ENCODE measurements at regions not wholly inside any gene's neighbourhood (a gene's known extent, or its start where the extent isn't known, plus 50 kb on each side); places are given as distances from the start of the nearest gene placed in this dataset.

DNA sequence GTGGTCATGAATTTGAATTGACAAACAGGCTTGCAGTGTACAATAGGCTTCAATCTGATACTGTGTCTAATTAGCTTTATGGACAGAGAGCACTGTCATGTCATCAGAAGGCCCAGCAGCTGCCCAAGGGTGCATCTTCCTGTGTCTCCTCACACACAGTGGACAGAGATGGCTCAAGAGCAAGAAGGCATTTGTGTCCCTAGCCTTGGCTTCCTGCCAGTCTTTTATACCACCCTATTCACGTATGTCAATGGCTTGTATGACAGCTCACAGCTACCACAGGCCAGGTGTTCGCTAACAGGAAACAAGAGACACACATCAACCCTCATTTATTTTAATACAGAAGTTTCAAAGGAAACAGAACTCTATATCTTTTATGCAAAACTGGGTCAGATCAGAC is 874.0 kb upstream of the AGA start:
- POLR2A ChIA-PET, result no interaction called here
- Mint-ChIP-seq H3K4me3 (no peak overlapping the region), H3K36me3 (no peaks in the 10 kb centered on the region), H3K9me3 (peaks cover 6 to 16% (median 8%) of the 10 kb centered on the region in 5 donors), H3K27me3 (no peaks in the 10 kb centered on the region), H3K27ac (no peak overlapping the region), H3K4me1 (no peaks in the 10 kb centered on the region)
- Histone ChIP-seq H3K9me3 (ENCODE audit: low read length) (no peaks in the 10 kb centered on the region), H3K27me3 (ENCODE audit: insufficient read depth, low read length, poor library complexity, severe bottlenecking) (no peaks in the 10 kb centered on the region), H3K27ac (ENCODE audit: low read depth, low read length) (no peak overlapping the region), H3K4me1 (ENCODE audit: insufficient read depth, low read length) (no peaks in the 10 kb centered on the region), H3K36me3 (ENCODE audit: insufficient read depth, low read length) (no peaks in the 10 kb centered on the region), H3K4me3 (ENCODE audit: low read length) (no peak overlapping the region)
- DNase-seq, result no peak
- CTCF ChIA-PET, result no interaction called here

GRCh38 chr4:178320003-178320402 is 877.8 kb upstream of the AGA start:
- POLR2A ChIA-PET, result no interaction called here

GRCh38 chr4:178322524-178323183 is 880.4 kb upstream of the AGA start:
- no peak for DNase-seq
- CTCF ChIA-PET, result no interaction called here
- Histone ChIP-seq H3K4me3 (ENCODE audit: low read length) (no peak overlapping the region), H3K27ac (ENCODE audit: low read depth, low read length) (no peak overlapping the region), H3K9me3 (ENCODE audit: low read length) (no peaks in the 10 kb centered on the region), H3K36me3 (ENCODE audit: insufficient read depth, low read length) (no peaks in the 10 kb centered on the region), H3K4me1 (ENCODE audit: insufficient read depth, low read length) (no peaks in the 10 kb centered on the region), H3K27me3 (ENCODE audit: insufficient read depth, low read length, poor library complexity, severe bottlenecking) (no peaks in the 10 kb centered on the region)
- POLR2A ChIA-PET, result no interaction called here
- H3K27me3 Mint-ChIP-seq, result no peaks in the 10 kb centered on the region
- H3K4me3 Mint-ChIP-seq, result no peak overlapping the region
- no peaks in the 10 kb centered on the region for H3K36me3 Mint-ChIP-seq
- H3K27ac Mint-ChIP-seq, result no peak overlapping the region
- peaks cover 7 to 28% (median 11%) of the 10 kb centered on the region in 5 donors for H3K9me3 Mint-ChIP-seq
- no peaks in the 10 kb centered on the region for H3K4me1 Mint-ChIP-seq

More at GRCh38 chr4:178320003-178320402, 877.8 kb upstream of the AGA start:
- Histone ChIP-seq H3K27ac (ENCODE audit: low read depth, low read length) (no peak overlapping the region), H3K4me1 (ENCODE audit: insufficient read depth, low read length) (no peaks in the 10 kb centered on the region), H3K4me3 (ENCODE audit: low read length) (no peak overlapping the region), H3K9me3 (ENCODE audit: low read length) (no peaks in the 10 kb centered on the region), H3K36me3 (ENCODE audit: insufficient read depth, low read length) (no peaks in the 10 kb centered on the region), H3K27me3 (ENCODE audit: insufficient read depth, low read length, poor library complexity, severe bottlenecking) (no peaks in the 10 kb centered on the region)
- no peak overlapping the region for H3K4me3 Mint-ChIP-seq
- DNase-seq, result no peak
- CTCF ChIA-PET, result no interaction called here
- H3K27me3 Mint-ChIP-seq, result no peaks in the 10 kb centered on the region
- H3K27ac Mint-ChIP-seq, result no peak overlapping the region
- peaks cover 9 to 18% (median 11%) of the 10 kb centered on the region in 5 donors for H3K9me3 Mint-ChIP-seq
- no peaks in the 10 kb centered on the region for H3K4me1 Mint-ChIP-seq
- no peaks in the 10 kb centered on the region for H3K36me3 Mint-ChIP-seq

DNA sequence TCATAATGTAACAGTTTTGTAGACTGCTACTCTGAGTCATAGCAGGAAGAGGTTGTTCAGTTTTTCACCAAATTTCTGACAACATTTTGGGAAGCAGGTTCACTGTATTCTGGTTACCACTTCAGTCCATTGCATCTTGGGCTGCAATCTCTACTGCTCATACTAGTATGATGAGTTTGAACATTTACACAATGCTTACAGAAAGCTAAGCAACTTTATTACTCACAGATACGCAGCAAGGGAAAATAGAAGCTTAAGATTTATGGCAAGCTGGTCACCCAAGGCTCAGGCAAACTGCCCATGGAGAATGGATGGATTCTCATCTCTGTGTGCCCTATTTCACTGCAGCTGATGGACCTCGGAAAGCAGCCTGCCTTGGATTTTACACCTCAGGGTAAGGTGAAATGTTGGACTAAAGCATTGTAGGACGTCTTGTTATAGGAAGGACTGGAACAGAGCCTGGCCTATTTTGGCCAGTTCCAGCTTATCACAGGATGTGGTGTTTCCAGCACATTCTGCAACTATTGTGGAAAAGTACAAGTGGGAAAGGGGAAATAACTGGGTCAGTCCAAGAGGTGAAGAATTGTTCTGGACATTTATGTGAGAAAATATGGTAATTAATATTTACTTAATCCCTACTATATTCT is 887.1 kb upstream of the AGA start:
- Mint-ChIP-seq H3K4me1 (no peaks in the 10 kb centered on the region), H3K27me3 (no peaks in the 10 kb centered on the region), H3K9me3 (peaks cover 0 to 19% (median 5%) of the 10 kb centered on the region in 5 donors), H3K36me3 (no peaks in the 10 kb centered on the region), H3K27ac (no peak overlapping the region), H3K4me3 (no peak overlapping the region)
- Histone ChIP-seq H3K36me3 (ENCODE audit: insufficient read depth, low read length) (no peaks in the 10 kb centered on the region), H3K4me1 (ENCODE audit: insufficient read depth, low read length) (no peaks in the 10 kb centered on the region), H3K27ac (ENCODE audit: low read depth, low read length) (no peak overlapping the region), H3K4me3 (ENCODE audit: low read length) (no peak overlapping the region), H3K9me3 (ENCODE audit: low read length) (no peaks in the 10 kb centered on the region), H3K27me3 (ENCODE audit: insufficient read depth, low read length, poor library complexity, severe bottlenecking) (no peaks in the 10 kb centered on the region)
- POLR2A ChIA-PET, result no interaction called here
- no peak for DNase-seq
- CTCF ChIA-PET, result no interaction called here

- no peaks in the 10 kb centered on the region for H3K9me3 ChIP-seq (ENCODE audit: low read length)
- Mint-ChIP-seq H3K27me3 (no peaks in the 10 kb centered on the region), H3K27ac (no peak overlapping the region), H3K4me1 (no peaks in the 10 kb centered on the region), H3K9me3 (peaks cover 3 to 22% (median 9%) of the 10 kb centered on the region in 5 donors), H3K36me3 (no peaks in the 10 kb centered on the region), H3K4me3 (no peak overlapping the region)
- no peaks in the 10 kb centered on the region for H3K4me1 ChIP-seq (ENCODE audit: insufficient read depth, low read length)
- DNase-seq, result no peak
- no peak overlapping the region for H3K4me3 ChIP-seq (ENCODE audit: low read length)
- no peaks in the 10 kb centered on the region for H3K36me3 ChIP-seq (ENCODE audit: insufficient read depth, low read length)
- H3K27me3 ChIP-seq (ENCODE audit: insufficient read depth, low read length, poor library complexity, severe bottlenecking), result no peaks in the 10 kb centered on the region
- POLR2A ChIA-PET, result no interaction called here
- CTCF ChIA-PET, result no interaction called here
- no peak overlapping the region for H3K27ac ChIP-seq (ENCODE audit: low read depth, low read length)
Measured at GRCh38 chr4:178333355-178333754, 891.1 kb upstream of the AGA start.

DNA sequence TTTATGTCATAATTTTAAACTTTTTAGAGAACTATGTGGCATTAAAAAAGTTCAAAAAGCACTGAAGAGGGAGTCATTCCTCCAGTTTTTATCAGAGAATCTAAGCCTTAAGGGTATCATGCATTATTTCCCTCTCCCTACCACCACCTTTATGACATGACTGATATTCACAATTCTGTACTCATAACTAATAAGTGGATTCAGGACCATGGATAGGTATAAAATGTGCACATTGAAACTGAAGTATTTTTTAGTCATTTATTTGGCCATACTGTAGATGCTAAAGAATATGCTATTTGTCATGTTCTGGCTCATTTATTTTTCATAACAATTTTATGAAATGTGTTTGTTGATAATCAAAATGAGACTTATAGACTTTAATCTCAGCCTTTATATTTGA is 897.5 kb upstream of the AGA start:
- Histone ChIP-seq H3K36me3 (ENCODE audit: insufficient read depth, low read length) (no peaks in the 10 kb centered on the region), H3K27ac (ENCODE audit: low read depth, low read length) (no peak overlapping the region), H3K4me3 (ENCODE audit: low read length) (no peak overlapping the region), H3K4me1 (ENCODE audit: insufficient read depth, low read length) (no peaks in the 10 kb centered on the region), H3K27me3 (ENCODE audit: insufficient read depth, low read length, poor library complexity, severe bottlenecking) (no peaks in the 10 kb centered on the region), H3K9me3 (ENCODE audit: low read length) (no peaks in the 10 kb centered on the region)
- no peak for DNase-seq
- no peak overlapping the region for H3K27ac Mint-ChIP-seq
- ChIA-PET CTCF (no interaction called here), POLR2A (no interaction called here)
- H3K4me3 Mint-ChIP-seq, result no peak overlapping the region
- peaks cover 5 to 37% (median 11%) of the 10 kb centered on the region in 5 donors for H3K9me3 Mint-ChIP-seq
- H3K4me1 Mint-ChIP-seq, result no peaks in the 10 kb centered on the region
- H3K36me3 Mint-ChIP-seq, result no peaks in the 10 kb centered on the region
- no peaks in the 10 kb centered on the region for H3K27me3 Mint-ChIP-seq

DNA sequence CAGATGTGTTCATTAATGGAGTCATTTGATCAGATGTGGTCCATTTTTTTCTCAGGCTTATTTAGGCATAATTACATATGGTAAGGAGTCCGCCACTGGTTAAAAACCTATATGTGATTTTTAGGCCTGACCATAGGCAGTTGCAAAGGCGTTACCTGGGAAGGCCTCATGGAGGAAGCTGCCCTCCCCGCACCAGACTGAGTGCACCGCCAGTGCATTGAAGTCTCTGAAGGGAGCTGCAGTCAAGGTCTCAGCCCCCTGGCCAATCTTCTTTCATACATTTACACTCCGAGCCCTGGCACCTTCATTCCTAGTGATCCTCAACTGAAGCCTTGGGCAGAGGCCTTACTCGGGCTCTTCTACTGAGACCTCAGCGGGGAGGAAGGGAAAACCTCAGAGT is 898.2 kb upstream of the AGA start:
- Histone ChIP-seq H3K36me3 (ENCODE audit: insufficient read depth, low read length) (no peaks in the 10 kb centered on the region), H3K4me1 (ENCODE audit: insufficient read depth, low read length) (no peaks in the 10 kb centered on the region), H3K27ac (ENCODE audit: low read depth, low read length) (no peak overlapping the region), H3K9me3 (ENCODE audit: low read length) (no peaks in the 10 kb centered on the region), H3K4me3 (ENCODE audit: low read length) (no peak overlapping the region), H3K27me3 (ENCODE audit: insufficient read depth, low read length, poor library complexity, severe bottlenecking) (no peaks in the 10 kb centered on the region)
- DNase-seq, result no peak
- Mint-ChIP-seq H3K36me3 (no peaks in the 10 kb centered on the region), H3K27ac (no peak overlapping the region), H3K9me3 (peaks cover 5 to 40% (median 14%) of the 10 kb centered on the region in 5 donors), H3K27me3 (no peaks in the 10 kb centered on the region), H3K4me1 (no peaks in the 10 kb centered on the region), H3K4me3 (no peak overlapping the region)
- ChIA-PET CTCF (no interaction called here), POLR2A (no interaction called here)

DNA sequence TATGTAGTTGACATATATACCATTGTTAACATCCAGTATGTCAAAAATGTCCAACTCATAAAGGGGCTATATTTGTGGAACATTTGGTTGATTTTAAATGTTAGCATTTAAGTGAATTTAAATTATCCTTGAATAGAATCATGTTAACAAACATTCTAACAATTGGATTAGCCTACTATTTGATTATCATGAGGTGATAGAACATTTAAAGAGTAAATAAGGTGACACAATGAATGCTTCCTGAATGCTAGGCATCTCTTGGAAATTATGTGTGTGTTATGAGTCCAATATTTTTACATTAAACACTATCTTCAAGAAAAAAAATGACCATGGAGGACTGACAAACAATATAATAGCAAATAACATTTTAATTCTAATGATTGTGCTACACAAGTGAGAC is 901.9 kb upstream of the AGA start:
- CTCF ChIA-PET, result no interaction called here
- Histone ChIP-seq H3K4me1 (ENCODE audit: insufficient read depth, low read length) (no peaks in the 10 kb centered on the region), H3K4me3 (ENCODE audit: low read length) (no peak overlapping the region), H3K27ac (ENCODE audit: low read depth, low read length) (no peak overlapping the region), H3K36me3 (ENCODE audit: insufficient read depth, low read length) (no peaks in the 10 kb centered on the region), H3K9me3 (ENCODE audit: low read length) (no peaks in the 10 kb centered on the region), H3K27me3 (ENCODE audit: insufficient read depth, low read length, poor library complexity, severe bottlenecking) (no peaks in the 10 kb centered on the region)
- Mint-ChIP-seq H3K36me3 (no peaks in the 10 kb centered on the region), H3K4me1 (no peaks in the 10 kb centered on the region), H3K27me3 (no peaks in the 10 kb centered on the region), H3K27ac (no peak overlapping the region), H3K4me3 (no peak overlapping the region), H3K9me3 (peaks cover 0 to 18% (median 7%) of the 10 kb centered on the region in 5 donors)
- no peak for DNase-seq
- POLR2A ChIA-PET, result no interaction called here
